ENCODE measurements at regions not wholly inside any gene's neighbourhood (a gene's known extent, or its start where the extent isn't known, plus 50 kb on each side); places are given as distances from the start of the nearest gene placed in this dataset.

DNA sequence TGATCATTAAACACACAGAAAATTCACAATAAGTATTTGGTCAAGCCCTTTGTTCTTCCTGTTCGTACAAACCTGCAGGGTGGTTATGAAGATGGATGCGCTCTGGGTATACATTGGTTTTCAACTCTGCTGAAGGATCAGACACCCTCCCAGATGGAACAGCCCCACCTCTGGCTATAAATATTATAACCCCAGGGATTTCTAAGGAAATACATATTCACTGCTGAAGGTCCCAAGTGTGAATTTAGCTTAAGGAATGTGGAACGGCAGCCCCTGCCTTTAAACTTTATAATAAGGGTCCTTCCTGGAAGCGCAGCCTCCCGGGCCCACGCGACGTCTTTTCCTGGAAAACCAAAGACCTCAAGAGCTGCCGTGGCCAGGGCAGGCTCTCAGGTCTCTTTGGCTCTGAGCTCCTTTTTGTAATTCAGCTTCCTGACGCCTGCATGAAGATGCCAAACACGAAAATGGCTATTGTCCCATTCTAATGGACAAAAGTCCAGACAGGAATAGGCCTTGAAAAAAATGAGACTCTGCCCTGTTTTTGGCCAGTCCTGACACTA, 172.4 kb upstream of the SSTR4 start:
- no peak for DNase-seq

DNA sequence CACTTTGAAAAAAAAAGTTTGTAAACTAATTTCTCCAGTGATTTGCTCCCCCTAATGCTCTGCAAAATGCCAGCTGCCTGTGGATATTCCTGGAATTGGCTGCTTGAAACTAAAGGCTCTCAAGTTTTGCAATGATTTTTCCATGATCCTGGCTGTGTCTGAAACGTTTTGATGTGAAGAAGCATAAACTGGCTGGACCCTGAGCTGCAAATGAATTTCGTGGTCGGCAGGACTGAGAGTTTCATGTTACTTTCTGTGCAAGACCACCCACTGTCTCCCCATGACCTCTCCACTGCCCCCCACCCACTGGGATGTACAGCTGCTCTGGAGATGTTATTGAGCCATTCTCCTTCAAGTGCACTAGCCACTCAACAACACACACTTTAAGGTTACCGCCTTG, 171.3 kb upstream of the SSTR4 start:
- no peak for DNase-seq

DNA sequence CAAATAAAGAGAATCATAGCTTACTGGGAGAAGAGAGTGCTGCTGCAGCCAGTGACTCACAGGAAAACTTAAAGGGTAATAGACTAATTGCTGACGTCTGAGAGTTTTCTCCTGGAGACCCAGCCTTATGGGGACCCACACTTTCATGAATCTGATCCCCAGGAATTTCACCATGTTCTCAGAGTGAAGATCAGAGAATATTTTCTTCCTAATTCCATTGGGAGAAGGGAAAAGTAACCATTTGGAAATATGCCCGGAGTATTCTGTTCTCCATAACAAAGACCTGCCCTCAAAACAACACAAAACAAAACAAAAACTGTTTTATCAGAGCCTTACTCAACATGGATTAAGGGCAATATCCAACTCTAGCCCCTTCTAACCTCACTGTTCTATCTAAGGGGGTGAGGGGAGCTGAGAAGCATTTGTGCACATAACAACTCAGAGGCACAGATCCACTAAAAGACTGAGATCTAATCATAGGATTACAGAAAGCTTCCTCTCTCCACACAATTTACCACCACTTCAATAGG, 168.2 kb upstream of the SSTR4 start:
- DNase-seq: no peak

DNA sequence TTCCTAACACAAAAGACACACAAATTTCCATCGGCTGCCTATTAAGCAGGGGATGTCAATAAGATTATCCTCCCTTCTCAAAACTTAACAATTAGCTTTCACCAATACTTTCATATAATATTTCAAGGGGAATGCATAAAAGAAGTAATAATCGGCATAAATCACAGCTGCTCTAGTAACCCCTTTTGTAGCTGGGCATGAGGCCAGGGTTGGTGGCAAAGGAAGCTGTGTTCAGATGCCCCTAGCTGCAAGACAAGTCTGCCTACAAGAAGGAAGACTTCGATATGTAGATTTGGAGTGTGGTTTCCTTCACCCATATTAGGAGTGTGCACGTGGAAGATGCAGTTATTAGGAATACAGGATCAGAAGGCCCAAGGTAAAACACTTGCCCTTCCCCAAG, 156.9 kb upstream of the SSTR4 start:
- no peak for DNase-seq

DNA sequence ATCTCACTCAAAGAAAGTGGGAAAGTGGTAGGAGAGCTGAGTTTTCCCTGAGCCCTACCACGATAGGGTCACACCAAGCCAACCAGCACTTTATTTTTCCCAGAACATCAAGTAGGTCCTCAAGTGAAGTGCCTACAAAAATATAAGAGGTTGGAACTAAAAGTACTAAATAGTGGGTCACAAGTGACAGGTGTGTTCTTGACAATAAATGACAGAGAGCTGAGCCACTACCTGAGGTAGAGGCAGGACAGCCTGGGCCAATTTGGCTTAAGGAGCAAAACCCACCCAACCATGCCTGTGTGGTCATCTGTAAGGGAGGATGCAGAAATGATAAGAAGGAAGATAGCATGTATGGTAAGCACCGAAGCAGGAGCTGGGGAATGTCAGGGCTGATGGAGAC, 154.8 kb upstream of the SSTR4 start:
- no peak for DNase-seq

DNA sequence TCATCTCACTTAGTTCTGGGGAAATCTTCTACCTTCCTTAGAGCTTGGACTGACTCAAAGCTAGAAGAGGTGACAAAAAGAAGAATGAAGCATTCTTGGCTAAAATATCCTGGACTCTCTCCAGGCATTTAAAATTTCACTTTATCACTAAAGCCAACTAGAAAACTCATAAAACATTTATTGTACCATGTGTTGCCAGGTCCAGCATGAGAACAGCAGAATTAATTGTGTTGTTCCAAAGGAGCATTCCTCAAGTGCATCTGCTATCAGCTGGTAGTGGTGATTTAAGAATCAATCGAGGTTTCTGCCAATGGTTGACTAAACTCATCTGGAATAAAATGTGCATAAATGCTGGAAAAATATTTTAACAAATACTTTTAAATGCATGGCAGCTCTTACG, 147.3 kb upstream of the SSTR4 start:
- no peak for DNase-seq

DNA sequence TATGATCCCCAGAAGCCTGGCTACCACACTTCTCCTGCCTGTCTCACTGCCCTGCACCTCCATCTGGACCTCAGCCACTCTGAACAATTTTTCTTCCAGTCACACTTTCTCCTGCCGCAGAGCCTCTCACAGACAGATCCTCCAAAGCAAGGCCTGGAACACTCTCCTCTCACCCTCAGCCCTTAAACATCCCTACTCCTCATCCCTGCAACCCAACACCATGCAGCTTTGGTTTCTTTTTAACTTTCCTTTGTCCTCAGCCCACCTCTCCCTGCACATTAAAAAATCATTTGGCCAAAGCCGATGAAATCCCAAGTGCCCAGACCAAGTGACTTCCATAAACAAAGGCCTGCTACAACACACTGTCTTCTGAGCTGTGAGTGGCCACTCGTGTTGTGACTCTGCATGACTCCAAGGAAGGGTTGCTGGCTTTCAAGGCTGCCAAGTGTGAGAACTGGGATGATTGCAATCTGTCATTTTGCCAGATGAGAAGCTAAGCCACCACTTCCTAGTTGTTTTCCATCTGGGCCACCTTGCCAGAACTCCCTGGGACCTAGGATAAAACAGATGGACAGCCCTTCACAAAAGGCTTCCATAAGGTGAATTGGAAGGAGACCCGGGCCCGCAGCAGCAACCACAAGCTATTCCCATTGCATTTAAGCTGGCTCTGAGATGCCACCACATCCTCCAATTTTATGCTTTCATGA, 144.4 kb upstream of the SSTR4 start:
- DNase-seq: no peak

DNA sequence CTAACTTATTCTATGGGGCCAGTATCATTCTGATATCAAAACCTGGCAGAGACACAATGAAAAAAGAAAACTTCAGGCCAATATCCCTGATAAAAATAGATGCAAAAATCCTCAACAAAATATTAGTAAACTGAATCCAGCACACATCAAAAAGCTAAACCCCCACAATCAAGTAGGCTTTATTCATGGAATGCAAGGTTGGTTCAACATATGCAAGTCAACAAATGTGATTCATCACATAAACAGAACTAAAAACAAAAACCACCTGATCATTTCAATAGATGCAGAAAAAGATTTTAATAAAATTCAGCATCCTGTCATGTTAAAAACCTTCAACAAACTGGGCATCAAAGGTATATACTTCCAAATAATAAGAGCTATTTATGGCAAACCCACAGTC, 133.9 kb upstream of the SSTR4 start:
- DNase-seq: no peak

DNA sequence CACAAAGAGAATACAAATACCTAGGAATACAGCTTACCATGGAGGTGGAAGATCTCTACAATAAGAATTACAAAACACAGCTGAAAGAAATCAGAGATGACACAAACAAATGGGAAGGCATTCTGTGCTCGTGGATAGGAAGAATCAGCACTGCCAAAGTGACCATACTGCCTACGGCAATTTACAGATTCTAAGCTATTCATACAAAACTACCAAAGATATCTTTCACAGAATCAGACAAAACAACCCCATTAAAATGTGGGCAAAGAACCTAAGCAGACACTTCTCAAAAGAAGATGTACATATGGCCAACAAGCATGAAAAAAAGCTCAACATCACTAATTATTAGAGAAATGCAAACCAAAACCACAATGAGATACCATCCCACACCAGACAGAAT, 133.2 kb upstream of the SSTR4 start:
- DNase-seq: no peak

DNA sequence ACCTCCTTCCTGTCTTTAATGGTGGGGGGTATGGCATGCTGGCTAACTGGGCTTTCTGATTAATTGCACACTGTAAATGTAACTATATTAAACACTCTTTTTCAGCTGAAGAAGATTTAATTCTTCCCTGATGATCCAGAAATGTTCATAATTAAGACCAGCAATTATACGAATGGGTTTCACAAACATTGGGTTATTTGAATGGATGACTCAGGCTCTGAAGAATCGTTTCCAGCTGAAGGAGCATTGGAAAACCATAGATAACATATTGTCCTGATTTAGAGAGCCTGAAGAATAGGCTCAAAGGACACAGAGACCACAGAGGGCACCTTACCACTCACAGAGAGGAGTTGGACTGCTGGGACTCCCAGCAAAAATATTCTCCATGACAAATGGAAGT, 130.7 kb upstream of the SSTR4 start:
- no peak for DNase-seq

DNA sequence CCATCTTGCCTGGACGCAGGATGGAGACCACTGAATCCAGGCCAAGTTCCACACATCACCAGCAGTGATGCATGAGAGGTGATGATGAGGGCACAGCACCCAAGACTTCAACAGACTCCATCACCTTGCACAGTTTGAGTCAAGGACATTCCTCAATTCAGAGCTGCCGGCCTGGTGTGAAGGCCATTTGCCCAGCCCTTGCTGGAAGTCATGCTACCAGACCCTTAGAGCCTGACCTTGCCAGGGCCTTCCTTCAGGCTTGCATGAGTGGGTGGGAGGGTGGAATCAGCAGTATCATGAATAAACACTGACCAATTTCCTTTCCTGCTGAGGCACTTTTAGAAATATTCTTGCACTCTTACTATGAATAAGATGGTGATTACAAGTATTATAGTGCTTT, 130.2 kb upstream of the SSTR4 start:
- DNase-seq: no peak

DNA sequence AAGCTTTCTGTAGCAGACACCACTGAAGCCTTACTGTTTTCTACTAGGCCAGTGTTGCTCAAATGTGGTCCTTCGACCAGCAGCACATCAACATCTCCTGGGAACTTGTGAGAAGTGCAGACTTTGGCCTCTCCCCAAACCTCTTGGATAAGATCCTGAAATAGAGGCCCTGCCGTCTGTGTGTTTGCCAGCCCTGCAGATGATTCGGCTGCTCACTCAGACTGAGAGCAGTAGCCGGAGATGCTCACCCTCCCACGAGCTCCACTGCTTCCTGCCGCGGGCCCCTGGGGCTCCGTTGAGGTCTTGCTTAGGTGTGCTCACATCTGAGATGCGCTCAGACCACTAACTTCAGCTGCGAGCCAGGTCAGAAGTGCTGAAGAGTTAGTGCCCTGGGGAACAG, 129.5 kb upstream of the SSTR4 start:
- no peak for DNase-seq

DNA sequence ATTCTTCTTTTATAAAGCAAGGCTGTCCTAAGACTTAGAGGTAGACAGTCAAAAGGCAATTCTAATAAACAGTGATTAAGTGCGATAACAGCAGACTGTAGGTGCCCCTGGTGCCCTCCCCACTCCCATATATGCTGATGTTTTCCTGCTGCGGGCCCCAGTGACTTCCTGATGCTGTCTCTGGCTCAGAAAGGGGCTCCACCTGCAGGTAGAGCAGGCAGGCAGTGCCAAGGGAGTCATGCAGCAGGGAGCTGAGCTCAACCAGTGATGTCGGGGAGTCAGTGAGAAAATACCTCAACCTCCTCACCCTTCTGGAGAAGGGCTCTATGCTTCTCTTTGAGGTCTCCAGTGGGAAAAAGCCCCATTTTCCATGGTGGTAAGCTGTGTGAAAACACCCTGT, 126.7 kb upstream of the SSTR4 start:
- DNase-seq: no peak

DNA sequence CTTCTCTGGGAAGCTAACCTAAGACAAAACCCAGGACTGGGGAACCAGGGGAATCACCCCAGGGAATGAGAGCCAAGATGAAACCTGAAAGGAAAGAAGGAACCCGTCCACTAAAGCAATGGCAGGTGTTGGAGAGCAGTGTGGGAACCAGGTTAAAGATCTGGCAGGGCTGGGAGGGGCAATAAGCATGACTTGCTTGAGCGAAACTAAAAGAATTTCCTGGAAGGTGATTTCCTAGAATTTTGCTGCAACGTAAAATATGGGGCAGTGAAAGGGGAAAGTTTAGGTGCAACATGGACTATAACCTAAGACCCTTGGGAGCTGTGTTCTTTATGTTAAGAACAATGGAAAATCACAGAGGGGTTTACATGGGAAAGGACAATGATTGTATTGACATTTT, 126.2 kb upstream of the SSTR4 start:
- no peak for DNase-seq

DNA sequence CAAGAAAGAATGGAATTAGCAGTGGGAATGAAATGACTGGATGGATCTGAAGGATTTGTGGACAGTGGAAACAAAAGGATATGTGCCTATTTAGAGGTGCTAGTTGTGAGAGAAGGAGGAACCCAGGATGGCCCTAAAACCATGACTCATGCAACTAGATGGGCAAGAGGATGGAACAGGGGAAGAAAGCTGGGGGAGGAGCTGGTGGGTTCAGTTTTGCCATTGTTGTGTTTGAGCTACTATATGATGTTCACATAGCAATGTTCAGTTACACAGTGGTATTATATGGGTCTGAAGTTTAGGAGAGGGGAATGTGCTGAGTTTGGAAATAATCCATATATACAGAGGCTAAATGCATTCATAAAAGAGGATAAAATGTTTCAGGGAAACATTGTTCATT, 125.7 kb upstream of the SSTR4 start:
- no peak for DNase-seq

DNA sequence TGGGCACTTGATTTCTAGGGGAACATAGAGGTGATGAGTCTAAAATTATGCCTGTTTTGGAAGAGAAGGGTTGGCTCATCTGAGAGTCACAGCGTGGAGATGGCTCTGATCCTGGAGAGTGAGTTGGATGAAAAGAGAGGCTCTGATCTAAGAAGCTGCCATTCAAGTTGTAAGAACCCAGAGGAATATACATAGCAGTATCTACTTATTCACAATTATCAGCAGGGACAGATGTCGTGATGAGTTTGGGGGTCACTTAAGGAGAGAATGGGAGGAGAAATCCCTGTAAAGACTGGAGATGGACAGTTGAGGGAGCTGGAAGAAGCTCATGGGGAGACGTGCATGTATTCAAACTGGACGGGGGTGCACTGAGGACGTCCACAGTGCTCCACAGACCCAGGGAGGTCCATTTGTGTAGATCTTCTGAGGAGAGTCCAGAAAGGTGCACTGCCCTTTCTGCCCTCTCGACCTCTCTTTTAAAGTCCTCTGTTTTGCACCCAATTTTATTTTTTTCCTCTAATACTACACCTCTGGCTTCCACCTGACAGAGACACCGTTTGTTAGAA, 124.7 kb upstream of the SSTR4 start:
- no peak for DNase-seq

DNA sequence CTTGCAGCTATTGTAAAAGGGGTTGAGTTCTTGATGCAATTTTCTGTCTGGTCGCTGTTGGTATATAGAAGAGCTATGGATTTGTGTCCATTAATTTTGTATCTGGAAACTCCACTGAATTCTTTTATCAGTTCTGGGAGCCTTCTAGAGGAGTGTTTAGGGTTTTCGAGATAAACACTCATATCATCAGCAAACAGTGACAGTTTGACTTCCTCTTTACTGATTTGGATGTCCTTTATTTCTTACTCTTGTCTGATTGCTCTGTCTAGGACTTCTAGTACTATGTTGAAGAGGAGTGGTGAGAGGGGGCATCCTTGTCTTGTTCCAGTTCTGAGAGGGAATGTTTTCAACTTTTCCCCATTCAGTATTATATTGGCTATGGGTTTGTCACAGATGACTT, 120.8 kb upstream of the SSTR4 start:
- DNase-seq: no peak

DNA sequence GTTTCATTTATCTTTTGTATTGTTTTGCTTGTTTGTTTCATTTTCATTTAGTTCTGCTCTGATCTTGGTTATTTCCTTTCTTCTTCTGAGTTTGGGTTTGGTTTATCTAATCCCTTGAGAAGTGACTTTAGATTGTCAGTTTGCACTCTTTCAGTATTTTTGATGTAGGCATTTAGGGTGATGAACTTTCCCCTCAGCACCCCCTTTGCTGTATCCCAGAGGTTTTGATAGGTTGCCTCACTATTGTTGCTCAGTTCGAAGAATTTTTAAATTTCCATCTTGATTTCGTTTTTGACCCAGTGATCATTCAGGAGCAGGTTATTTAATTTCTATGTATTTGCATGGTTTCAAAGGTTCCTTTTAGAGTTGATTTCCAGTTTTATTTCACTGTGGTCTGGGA, 119.6 kb upstream of the SSTR4 start:
- no peak for DNase-seq

DNA sequence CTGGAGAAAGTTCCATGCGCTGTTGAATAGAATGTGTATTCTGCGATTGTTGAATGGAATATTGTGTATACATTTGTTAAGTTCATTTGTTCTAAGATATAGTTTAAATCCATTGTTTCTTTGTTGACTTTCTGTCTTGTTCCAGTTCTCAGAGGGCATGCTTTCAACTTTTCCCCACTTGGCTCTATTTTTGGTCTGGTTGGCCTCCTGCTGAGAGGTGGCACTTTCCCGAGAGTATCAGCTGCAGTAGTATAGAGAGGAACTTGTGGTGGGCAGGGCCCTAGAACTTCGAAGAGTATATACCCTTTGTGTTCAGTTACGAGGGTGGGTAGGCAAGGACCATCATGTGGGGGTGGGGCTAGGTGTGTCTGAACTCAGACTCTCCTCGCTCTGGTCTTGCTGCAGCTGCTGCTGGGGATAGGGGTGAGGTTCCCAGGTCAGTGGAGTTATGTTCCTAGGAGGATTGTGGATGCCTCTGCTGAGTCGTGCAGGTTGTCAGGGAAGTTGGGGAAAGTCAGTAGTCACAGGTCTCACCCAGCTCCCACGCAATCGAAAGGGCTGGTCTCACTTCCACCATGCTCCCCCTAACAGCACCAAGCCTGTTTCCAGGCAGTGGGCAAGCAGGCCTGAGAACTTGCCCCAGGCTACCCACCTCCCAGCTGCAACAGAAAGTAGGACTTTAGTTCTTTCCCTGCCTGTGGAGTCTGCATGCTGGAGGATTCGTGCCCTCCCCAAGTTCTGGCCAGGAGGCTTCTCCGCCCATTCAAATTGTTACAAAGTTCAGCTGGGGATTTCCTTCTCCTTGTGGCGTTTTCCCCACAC, 118.9 kb upstream of the SSTR4 start:
- DNase-seq: no peak

DNA sequence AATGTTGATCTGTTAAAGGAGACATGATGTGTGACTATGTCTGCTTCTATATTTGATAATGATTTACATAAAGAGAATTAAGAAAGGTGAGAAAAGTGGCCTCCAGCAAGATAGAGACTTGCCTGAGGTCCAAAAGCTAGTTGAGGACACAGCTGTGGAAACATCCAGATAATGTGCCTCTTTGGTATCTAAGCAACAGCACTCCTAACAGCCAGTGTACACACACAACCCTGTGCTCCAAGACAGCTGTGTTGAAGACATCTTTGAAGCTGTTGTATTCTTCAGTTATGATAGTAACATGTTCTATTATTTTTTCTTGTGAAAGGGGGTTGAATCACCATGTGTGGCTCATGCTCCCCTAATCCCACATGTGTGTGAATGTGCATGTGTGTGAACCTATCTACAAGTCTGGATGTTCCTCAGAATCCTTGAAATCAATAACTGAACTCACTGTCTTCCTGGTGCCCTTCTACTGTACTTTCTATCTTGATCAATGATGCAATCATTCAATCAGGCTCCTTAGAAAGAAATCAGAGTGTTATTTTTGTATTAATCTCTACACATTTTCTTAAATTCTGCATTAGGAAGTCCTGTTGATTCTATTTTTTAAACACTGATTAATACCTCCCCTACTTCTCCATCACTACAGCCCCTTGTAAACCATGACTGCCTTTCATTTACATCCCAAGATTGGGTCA, 116.7 kb upstream of the SSTR4 start:
- no peak for DNase-seq

DNA sequence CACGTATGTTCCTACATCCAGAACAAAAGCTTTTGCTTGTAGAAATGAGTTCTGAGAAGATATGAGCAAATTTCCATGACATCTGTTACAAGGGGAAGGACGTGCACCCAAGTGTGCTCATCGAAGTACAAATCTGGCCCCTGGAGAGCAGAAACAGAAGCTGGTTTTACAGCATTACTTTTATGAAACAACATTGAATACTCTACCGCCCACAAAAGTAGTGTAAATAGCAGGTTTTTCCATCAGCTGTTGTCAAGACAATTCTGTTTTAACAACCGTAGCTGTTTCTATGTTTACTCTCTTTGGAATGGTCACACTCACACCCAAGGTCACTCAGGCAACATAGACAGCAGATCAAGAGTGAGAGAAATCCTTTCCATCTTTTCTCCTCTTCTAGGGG, 114.2 kb upstream of the SSTR4 start:
- no peak for DNase-seq

DNA sequence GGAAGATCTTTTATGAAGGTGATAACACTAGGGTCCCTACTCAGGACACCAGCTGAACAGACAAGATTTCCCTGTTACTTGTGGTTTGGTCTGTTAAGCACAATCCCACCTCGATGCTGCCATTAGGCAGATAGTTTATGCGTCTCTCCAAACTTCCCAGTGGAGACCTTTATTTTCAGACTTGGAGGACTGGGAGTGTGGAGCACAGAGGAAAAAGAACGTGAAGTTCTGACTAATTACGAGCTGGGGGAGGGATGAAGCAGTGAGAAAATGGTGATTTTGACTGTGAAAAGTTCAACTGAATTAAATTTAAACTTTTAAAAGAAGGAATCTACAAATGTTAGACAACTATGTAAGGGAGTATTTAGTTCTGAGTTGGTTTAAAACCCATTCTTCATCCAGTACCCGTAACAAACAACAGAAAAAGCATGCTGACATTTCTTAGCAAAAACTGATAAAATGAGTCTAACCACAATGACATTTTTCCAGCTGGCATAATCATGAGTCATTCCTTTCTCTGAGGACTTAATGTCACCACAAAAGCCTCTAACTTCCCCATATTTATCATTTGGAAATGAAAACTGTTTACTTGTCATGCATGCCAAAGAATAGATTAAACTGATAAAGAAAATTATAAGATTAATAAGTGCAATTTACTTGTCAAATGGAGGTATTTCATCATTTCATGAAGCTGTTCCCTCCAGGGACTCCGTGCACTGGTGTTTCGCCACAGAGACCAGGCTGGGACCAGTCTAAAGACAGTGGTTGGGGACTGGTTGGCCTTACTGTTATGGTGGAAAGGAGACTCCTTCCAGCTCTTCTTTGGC, 113.3 kb upstream of the SSTR4 start:
- no peak for DNase-seq
